NB4 (cell line): ENCODE measurements at regions not wholly inside any gene's neighbourhood (a gene's known extent, or its start where the extent isn't known, plus 50 kb on each side); places are given as distances from the start of the nearest gene placed in this dataset.

Source experiments
- CTCF ChIP-seq: IDR thresholded peaks from one replicate; pipeline ENCODE4 v1.5.1; 2012; ENCODE audit warnings: low read depth, low read length
- POLR2A ChIP-seq: IDR thresholded peaks from 2 replicates; pipeline ENCODE4 v1.6.1; 2011; ENCODE audit warnings: mild to moderate bottlenecking; ENCODE audit not compliant: insufficient read length; ENCODE audit errors: extremely low read depth

GRCh38 chr4:125994430-125994829 is 679.7 kb downstream of the FAT4 start:
- no peak for TF ChIP-seq CTCF
- TF ChIP-seq POLR2A: no peak
